Myocyte (in vitro differentiated cells): ENCODE measurements at regions not wholly inside any gene's neighbourhood (a gene's known extent, or its start where the extent isn't known, plus 50 kb on each side); places are given as distances from the start of the nearest gene placed in this dataset.

Experiments
- DNase-seq: peaks from one replicate; pipeline ENCODE4 v3.0.0-alpha.2; 2012; ENCODE audit warnings: low read depth

DNA sequence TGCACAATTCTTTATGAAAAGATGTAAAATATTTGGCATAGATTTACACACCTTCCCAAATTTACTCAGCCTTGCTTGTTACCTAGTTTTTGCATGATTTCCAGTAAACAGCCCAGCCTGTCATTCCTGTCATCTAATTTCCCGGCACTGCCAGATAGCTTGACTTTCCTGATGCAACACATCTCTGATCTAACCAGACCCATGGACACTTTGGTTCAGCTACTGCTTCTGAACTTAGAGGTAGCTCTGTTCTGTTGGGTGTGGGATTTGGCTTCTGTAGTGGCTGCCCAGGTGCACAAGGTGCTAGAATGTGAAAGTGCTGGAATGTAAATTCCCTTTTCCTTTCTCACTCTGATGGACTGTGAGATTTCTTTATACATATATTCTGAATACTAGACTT is 1033.5 kb downstream of the SLITRK1 start:
- no peak for DNase-seq

DNA sequence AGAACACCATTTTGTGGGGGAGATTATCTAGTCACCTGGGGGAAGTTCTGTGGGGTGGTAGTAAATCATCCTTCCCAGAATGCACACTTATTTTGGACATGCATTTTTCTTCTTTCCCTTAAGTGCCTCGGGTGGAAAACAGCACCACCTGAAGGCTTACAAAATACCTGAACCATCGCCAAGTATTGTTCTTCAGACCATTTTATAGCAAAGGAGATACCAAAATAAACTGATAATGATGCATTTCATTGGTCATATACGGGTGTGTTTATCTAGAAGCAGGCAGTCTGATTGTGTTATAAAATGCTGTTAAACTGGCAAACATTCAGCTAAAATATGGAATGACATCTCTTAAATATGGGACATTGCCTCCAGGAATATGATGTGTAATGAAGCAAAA is 1034.7 kb downstream of the SLITRK1 start:
- DNase-seq = no peak

DNA sequence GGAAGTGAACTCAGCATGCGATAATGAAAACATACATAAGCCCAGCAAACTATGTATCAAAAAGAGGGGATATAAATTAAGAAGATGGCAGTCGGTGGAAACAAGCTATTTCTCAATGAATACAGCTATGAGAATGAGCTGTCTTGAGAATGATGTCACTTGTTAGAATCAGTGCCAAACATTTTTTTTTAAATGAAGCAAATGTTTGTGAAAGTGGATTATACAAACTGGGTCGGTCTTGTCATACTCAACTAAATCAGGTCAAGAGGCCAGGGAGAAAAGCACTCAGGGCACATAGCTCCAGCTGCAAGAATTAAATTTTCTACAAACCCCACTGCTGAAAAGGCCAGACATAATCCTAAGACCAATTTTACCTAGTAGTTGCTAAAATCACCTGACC is 1048.4 kb downstream of the SLITRK1 start:
- peak; percentile 25 for DNase-seq

DNA sequence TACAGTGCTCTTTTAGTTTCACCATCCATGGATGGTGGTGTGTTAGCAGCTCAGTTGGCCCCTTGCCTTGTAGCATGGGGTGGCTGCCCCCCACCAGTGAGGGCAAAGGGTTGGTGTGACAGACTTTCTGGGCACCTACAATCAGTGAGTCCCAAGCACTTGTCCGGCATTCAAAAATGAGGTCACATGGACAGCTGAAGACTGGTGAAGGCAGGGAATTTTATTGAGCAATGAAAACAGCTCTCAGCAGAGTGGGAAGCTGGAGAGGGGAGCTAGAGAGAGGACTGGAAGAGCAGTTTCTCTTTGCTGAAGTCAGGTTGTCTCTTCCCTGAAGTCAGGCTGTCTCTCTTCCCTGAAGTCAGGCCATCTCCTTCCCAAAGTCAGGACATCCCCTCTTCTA is 1053.2 kb downstream of the SLITRK1 start:
- DNase-seq = no peak

DNA sequence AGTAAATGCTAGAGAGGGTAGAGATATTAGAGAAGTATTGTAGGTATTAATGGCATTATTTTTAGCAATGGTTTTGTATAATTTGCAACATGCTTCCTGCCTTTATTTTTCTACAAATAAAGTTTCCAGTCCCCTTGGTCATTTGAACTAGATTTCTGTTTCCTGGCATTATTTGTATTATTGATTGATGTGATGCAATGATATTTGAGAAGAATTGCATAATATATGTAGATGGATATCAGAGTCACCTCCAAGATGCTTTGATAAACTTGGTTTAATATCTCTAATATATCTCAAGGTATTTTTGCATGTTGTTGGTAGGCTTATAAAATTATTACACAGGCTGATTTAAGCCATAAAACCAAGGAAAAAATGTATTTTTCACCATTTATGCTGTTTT is 1054.5 kb downstream of the SLITRK1 start:
- no peak for DNase-seq

DNA sequence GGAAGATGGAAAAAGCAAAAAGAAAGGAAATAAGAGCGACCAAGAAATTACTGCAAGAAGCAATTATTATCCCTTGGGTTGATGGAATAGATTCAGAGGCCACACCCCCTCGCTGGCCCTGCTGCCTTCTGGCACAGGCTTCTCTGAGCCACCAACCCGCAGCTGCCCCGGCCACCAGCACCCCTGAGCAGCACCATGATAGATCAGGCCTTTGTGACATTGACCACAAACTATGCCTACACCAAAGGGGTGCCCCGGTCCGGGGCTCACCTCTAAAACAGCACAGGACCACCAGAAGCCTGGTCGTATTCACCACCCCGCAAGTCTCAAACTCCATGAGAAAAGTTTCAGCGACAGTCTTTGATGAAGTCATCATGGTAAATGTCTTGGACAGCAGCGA is 1059.3 kb downstream of the SLITRK1 start:
- no peak for DNase-seq

DNA sequence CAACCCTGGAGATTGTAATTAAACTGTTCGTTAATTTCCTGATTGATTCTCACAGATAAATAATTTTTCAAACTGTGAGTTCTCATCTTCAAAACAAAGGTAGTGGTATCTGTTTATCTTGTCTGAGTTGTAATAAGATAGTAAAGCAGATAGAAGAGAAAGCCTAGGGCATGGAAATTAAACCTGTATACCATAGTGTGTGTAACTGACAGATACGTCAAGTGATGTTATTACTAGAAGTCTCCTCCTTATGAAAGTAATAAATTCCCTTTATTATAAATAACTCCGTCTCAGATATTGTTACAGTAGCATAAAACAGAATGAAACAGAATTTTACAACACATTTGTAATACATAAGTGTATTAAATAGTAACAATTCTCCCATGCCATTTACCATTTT is 1065.1 kb downstream of the SLITRK1 start:
- no peak for DNase-seq

DNA sequence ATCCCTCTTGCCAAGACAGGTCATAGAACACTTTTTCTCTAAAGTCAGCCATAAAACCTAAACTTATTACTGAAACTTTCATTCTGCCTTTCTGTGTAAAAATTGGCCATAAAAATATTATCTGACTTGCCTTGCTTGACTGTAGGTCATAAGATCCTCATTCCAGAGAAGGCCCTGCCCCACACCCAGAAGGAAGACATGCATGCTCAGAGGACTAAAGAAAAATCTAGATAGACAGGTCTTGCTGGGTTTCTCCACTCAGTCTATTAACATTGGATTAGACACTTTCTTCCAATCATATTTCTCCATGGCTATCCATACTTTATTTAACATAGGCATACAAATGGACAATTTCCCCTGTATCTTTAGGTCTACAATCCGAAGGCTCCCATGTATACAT is 1066.5 kb downstream of the SLITRK1 start:
- no peak for DNase-seq

DNA sequence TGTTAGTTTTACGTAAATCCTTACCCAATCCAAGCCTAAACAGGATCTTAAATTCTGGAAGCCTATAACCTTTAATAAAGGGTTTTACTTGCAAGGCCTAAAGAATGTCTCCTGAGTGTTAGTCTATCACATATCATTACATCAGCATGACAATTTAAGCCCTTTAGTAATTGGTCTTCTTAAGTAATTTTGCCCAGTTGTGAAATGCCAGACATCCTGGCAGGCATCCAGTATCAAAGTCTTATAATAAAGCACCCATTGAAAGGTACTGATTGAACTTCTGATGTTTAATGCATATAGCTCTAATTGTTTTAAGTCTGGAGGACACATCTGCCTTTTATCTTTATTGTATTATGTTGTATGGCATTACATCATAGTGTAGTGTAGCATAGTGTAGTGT is 1078.9 kb downstream of the SLITRK1 start:
- no peak for DNase-seq

DNA sequence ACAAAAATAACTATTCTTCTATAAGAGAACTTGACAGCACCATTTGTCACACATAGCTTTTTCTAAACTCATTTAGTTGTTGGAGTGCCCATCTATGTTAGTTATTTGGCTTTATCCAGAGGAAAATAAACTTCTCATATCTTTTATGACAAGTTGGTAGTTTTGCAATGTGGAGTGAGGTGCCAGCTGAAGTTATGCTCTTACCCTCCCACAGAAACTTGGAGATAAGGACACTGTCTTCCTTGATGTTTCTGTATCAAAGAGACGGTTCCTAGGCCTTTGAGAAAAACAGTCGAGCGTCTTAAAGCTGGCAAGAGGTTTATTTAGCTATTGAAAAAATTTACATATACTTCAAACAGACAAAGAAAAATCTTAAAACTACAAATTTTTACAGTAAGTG is 1079.7 kb downstream of the SLITRK1 start:
- DNase-seq = no peak

DNA sequence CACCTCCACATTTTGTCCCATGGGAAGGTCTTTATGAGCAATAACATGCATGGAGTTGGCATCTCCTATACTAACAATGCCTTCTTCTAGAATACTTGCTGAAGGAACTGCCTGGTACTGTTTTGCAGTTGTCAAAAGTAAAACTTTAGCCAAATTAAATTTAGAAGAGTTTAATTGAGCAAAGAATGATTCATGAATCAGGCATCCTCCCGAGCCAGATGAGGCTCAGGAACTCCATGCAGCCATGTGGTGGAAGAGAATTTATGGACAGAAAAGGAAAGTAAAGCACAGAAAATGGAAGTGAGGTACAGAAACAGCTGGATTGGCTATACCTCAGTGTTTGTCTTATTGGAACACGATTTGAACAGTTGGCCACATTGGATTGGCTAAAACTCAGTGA is 1081.9 kb downstream of the SLITRK1 start:
- DNase-seq = peak; percentile 48

DNA sequence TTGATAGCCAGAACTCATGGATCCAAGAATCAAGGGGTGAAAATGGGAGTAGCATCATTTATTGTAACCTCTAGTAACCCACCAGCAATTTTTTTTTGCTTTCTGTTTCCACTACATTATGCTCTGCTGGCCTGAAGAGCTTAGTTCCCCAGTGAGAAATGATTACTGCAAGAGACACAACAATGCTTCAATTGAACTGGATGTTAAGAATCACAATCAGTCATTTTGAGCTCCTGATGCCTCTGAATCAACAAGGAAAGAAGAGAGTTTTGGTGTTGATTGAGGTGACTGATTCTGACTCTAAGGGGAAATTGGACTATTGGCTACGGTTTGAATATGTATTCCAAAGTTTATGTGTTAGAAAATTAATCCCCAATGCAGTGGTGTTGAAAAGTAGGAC is 1084.4 kb downstream of the SLITRK1 start:
- DNase-seq = no peak

DNA sequence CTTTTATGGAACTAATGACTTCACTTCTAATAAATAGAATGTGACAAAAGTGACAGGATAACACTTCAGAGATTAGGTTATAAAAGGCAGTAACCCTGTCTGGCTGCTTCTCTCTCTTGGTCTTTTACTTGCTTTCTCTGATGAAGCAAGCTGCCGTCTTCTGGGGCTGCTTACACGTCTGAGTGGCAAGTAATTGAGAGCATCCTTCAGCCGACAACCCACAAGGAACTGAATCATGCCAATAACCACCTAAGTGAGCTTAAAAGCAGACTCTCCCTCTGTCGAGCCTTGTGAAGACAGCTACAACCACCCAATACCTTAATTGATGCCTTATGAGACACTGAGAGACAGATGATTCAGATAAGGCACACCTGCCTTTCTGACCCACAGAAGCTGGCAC is 1091.2 kb downstream of the SLITRK1 start:
- peak; percentile 9 for DNase-seq

DNA sequence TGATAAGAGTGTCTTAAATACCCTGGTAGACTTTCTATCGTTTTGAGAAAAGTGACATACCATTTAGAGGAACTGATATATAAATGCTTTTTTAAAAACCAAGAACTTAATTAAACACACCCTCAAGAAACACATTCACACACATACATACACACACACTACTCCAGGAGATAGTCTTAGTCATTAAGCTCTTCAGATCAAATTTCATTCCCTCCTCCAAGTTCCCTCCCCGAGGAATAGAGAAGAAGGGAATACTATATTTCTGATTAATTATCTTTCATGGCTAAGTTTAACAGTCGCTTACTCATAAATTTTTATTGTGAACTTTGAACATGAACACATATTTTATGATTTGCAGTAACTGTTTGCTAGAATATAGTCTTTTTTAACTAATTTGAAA is 1109.5 kb downstream of the SLITRK1 start:
- peak; percentile 25 for DNase-seq

DNA sequence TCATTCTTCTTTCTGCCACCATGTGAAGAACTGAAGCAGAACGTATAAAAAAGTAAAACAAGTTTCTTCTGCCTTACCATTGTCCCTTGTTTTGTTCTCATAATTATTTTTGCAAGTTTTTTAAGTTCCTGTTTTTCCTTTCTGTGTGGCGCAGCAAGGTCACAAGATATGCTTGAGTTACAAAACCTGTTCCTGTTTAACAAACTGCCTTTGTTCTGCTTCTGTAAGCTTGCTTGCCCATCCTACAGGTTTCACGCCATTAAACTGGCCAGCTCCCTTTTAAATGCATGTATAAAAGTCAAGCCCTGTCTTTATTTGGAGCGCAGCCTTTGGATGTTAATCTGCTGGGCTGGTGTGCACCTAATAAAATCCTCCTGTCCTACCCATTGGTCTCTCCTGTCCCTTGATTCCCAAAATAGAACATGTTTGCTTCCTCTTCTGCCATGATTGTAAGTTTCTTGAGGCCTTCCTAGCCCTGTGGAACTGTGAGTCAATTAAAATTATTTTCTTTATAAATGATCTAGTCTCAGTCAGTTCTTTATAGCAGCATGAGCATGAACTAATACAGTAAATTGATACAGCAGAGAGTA is 1115.4 kb downstream of the SLITRK1 start:
- DNase-seq = no peak

DNA sequence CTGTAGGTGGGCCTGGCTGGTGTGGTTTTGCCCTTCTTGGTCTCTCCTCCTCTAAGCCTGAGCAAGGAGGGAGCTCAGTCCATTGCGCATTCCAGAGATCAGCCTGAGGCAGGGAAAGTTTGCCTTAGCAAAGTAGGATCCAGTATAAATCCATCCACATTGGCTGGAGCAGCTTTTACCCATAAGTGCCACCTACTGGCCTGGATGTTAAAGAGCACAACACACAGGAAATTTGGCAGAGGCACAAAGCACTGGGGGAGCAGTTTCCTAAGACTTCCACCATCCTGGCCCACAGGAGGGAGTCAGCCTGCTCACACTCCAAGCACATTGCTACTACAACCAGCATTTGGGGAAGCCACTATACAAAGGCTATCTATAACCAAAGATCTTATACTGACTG is 1124.2 kb downstream of the SLITRK1 start:
- DNase-seq = peak; percentile 10

DNA sequence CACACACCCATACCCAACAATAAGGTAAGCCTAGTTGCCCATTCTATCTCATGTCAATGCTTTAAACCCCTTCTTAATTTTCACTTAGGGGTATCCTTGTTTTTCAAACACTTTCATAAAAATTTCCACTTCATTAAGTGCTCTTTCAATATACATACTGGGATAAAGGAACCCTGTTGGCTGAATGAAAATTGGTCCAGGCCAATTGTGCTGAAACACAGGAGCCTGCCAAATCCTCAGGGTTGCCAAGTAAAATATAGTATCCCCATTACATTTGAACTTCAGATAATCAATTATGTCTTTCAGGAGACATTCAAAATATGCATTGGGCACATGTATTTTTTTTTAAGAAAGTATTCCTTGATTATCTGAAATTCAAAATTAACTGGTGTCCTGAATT is 1131.1 kb downstream of the SLITRK1 start:
- DNase-seq = no peak

DNA sequence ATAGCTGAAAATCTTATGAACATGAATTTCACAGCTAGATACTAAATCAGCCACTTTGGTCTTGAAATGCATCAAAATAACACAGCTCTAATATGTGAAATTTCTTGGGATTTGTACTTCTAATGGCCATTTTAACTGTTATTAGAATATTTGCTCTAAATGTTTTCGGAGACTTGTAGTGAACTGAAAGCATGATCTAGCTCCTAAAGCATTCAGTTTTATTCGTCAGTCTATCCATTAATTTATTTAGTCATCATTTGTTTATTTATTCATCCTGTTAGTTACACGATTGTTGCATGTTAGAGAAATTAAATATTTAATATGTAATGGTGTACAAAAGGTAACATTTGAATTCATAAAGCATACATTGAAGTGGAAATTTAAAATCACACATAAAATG is 1132.7 kb downstream of the SLITRK1 start:
- no peak for DNase-seq

DNA sequence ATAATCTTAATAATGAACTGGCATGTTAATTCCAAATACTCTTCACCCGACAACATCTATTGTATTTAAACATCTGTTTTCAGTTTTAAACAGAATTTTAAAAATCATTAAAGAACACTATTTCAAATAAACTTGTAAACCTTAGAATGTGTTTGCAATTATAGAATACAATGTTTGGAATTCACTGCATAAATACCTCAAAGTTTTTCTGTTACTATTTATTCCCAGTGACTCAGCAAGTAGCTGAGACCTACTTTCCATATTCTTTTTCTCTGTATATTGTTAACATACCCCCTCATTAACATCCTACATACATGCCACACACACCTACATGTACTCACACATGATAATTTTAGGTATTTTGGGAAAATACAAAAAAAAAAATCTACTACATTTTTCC is 1134.3 kb downstream of the SLITRK1 start:
- DNase-seq = peak; percentile 32

DNA sequence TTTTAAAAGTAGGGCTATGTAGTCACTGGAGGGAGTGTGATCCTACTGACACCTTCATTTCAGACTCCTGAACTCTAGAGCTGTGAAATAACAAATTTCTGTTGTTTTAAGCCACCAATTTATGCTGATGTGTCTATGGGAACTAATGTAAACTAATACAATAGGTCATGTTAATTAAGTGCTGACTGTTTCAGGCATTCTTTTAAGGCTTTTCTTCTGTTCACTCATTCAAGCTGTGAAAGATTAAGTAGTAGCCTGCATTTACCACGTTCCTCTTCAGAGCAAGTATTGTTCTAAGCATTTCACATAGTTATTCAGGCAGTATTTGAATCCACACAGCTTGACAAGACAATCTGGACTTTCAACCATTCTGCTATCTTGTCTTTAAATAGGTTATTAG is 1135.0 kb downstream of the SLITRK1 start:
- peak; percentile 28 for DNase-seq

DNA sequence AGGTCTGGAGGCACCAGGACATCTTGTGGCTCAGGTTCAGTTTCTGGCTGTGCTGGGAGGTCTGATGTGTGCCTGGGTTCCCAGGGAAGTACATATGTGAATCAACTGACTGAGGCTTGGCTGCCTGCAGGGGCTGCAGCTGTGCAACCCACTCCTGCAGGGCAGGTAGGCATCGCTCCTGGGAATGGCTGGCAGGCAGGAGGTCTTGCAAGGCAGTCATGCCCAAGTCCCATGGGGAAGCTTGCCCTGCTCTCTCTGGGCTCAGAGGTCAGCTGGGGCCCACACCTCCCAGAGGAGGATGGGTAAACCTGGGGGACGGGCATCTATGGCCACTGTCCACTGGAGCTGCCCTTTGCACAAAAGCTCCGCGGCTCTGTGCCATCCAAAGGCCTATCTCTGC is 1141.8 kb downstream of the SLITRK1 start:
- DNase-seq = no peak

DNA sequence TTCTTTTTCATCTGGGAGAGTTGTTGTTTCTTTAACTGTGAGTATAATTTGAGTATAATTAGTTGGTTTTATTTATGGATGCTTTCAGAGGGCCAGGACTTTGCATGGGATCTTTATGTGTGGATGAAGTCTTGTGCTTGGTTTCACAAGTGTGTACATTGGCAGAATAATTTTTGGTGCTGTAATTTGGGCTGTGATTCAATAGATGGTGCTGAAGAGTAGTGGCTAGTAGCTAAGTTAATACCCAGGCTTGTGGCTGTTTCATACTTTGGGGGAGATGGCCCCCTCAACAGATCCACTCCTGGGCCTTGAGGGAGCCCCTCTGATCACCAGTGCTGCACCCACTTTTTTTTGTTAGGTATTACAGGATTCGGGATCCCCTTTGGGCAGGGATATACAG is 1142.4 kb downstream of the SLITRK1 start:
- no peak for DNase-seq

DNA sequence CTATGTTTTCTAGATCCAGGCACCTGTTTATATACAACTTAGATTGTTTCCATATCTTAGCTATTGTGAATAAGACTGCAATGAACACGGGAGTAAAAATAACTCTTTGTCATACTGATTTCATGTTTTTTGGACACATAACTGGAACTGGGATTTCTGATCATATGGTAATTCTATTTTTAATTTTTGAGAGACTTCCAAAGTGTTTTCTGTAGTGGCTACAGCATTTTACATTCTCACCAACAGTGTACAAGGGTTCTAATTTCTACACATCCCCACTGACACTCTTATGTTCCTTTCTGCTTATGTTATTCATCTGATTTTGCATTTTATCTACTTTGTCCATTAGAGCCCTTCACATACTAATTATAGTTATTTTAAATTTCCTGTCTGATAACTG is 1152.9 kb downstream of the SLITRK1 start:
- DNase-seq = no peak

DNA sequence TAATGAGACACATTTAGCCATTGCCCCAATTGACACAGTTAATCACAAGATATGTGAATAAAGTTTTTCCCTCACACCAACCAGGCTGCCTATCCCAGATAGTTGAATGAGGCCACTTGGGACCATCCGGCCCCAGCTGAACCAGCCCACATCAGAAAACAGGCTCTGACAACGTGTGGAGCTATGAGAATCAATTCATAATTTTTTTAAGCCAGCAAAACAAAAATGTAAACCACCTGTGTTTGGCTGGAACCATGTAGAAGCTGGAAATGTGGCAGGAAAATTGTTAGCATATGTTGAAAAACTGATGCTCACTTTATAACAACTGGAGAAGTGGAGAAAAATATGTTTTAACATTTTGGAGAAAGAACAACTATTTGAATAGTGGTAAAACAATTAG is 1161.3 kb downstream of the SLITRK1 start:
- DNase-seq = no peak
